GM18858 (cell line): ENCODE measurements at regions not wholly inside any gene's neighbourhood (a gene's known extent, or its start where the extent isn't known, plus 50 kb on each side); places are given as distances from the start of the nearest gene placed in this dataset.
"Not testable (repeated sequence)": the region's sequence is repeated elsewhere in the genome, so short reads cannot be mapped to it uniquely, and the experiment has no call there.

ENCODE experiments used
- ATAC-seq: cut with Tn5 transposase; IDR thresholded peaks from one replicate; pipeline ENCODE4 v1.9.1; 2021; ENCODE audit not compliant: unreplicated experiment

- ATAC-seq: no peak
These were observed 1342.2 kb downstream of the BRD1 start for GRCh38 chr22:48485149-48486133.

DNA sequence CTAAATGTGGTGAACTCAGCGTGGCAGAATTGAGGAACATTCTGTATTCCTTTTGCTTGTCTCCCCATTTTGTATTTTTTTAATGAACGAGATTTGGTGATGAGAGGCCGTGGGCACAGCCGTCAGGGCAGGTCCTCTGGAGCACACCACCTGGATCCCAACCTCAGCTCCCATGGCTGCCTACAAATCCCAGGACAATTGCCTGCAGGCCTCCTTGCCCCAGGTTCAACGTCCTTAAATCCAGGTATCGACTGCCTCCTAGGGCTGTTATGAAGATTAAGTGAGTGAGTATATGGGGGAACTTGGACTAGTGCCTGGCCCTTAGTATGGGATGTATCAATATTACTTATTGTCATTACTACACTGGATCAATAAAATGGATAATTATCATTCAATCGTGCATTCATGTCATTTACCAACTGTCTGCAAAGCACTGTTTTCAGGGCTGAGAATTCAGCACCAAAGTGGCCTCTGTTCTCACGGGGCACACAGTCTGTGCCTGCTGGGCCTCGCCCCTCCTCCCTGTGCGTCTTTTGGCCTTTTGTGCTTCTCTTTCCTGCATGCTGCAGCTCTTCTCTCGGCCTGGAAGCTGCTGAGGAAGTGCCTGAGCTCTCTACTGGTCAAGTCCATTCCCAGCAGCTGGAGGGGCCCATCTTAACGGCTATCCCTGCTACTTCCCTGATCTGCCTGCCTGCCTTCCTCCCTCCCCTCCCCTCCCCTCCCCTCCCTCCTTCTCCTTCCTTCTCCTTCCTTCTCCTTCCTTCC, 1343.7 kb downstream of the BRD1 start:
- ATAC-seq: no peak

DNA sequence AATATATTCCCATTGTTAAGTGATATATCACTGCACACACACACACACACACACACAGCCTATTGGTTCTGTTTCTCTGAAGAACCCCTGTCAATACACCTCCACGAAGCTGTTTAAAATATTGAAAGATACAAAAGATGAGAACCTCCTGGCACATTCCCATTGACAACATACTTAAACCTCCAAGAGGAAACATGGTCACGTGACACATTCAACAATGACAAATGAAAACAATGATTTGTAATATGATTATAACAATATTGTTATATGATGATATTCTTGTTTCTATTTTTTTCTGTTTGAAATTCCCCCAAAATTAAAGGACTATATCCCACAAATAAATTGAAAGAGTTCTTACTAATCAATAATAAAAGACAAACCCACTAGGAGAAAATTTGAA, 1344.9 kb downstream of the BRD1 start:
- ATAC-seq: no peak

DNA sequence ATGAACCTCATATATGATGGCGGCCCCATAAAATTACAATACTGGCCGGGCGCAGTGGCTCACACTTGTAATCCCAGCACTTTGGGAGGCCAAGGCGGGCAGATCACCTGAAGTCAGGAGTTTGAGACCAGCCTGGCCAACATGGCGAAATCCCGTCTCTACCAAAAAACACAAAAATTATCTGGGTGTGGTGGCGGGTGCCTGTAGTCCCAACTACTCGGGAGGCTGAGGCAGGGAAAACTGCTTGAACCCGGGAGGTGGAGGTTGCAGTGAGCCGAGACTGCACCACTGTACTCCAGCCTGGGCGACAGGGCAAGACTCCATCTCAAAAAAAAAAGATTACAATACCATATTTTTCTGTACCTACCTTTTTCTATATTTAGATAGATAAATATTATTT, 1345.5 kb downstream of the BRD1 start:
- ATAC-seq: not testable (repeated sequence)

GRCh38 chr22:48481748-48482147, 1345.9 kb downstream of the BRD1 start:
- no peak for ATAC-seq

DNA sequence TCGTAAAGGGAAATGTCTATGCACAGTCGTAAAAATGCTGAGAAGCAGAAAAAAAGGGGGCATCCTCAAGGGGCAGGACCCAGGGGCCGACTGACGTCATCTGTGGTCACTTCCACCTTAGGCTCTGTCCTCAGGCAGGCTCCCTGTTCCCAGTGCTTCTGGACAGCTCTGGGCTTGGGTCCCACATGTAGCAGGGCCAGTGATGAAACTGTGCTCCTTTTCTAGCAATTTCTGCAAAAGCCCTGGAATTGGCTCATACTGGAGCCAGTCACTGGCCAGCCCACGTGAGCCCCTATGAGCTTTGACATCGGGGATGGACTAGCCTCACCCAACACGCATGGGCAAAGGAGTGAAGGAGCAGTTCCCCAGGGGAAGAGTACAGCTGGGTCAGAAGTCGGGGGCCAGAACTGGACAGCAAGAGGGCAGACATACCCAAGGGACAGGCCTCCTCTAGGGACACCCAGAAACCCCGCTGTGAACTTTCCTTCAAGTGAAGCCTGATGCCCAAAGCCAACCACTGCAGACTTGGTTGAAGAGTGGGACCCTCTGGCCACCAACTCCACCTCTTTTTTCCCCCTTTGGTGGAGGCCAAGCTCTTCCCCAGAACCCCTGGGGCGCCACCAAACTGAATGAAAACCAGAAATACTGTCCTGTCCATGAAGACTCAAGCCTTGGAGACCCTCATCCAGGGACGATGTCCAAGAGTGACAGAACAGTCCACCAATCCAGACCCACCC, 1349.0 kb downstream of the BRD1 start:
- ATAC-seq: no peak

- ATAC-seq: no peak
These were observed 1349.5 kb downstream of the BRD1 start for GRCh38 chr22:48478124-48478523.

DNA sequence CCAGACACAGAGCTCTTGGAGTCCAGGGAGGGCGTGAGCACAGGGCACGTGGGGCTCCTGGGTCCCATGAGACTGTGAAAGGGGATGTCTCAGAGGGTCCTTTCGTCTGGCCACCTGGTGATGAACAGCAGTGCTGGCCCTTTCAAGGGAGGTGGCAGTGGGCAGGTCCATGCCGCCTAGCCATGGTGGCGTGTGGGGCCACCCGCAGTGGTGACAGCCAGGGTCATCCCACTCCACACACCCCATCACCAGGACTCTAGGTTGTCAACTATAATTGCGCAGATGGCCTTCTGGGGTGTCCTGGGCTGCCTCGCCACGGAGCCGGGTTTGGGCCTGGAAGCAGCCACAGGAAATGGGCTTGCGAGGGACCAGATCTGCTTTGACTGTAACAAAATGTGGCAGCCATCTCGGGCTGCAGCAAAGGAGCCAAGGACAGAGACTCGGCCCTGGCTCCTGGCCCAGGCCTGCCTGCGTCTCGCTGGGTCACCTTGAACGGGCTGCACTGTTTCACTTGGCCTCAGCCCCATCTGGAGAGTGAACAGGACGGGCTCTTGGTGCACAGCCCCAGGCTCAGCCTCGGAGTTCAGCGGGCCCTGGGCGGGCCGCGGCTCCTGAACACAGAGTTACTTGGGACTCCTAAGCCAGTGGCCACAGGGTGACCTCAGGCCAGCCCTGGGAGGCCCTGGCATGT, 1350.5 kb downstream of the BRD1 start:
- ATAC-seq: no peak

DNA sequence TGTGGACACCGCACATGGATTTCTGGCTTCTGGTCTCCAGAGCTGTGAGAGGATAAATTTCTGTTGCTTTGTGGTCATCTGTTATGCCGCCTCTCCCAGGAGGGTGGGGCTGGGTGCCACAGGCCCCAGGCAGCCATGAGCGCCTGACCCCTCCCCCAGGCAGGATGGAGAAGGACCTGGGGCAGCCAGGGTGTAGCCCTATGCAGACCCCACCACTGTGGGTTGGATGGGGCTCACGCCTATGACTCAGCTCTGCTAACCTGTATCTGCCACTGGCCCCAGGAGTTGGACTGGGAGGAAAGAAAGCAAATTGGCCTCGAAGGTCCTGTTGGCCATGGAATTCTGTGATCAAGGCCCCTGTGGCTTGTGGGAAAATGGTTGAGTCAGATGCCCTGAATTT, 1351.1 kb downstream of the BRD1 start:
- no peak for ATAC-seq

GRCh38 chr22:48475661-48476345, 1351.9 kb downstream of the BRD1 start:
- no peak for ATAC-seq

DNA sequence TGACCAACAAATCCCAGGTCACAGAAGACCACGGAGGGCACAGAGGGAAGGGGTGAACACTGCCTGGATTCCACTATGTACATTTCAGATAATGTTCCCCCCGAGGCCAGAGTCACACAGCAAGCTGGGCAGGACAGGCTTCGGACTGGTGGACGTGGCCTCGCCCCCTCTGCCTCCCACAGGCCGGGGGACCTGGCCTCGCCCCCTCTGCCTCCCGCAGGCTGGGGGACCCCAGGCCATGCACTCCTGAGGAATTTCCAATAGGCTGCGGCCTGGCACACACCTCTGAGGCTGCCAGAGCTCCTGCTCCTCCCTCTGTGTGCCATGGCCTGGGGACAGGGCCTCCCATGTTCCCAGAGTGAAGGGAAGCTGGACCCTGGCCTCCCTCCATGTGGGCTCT, 1352.8 kb downstream of the BRD1 start:
- ATAC-seq: no peak

DNA sequence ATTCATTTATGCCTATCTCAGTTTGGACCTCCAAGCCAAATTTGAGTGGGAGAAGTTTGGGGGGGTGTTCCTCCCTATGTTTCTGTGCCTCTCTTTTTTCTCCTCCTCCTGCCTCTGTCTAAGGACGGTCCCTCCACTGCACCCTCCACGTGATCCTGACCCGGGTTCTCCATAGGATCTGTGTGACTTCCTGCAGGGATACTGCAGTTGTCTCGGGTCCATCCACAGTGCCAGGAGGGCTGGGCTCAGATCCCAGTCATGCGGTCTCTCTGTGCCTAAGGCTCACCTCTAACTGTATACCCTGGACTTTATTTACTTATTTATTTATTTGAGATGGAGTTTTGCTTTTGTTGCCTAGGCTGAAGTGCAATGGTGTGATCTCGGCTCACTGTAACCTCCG, 1354.5 kb downstream of the BRD1 start:
- no peak for ATAC-seq

- ATAC-seq: no peak
These were observed 1363.4 kb downstream of the BRD1 start for GRCh38 chr22:48464246-48464645.

- no peak for ATAC-seq
These were observed 1367.5 kb downstream of the BRD1 start for GRCh38 chr22:48459859-48460823.

GRCh38 chr22:48459259-48459658, 1368.4 kb downstream of the BRD1 start:
- no peak for ATAC-seq

DNA sequence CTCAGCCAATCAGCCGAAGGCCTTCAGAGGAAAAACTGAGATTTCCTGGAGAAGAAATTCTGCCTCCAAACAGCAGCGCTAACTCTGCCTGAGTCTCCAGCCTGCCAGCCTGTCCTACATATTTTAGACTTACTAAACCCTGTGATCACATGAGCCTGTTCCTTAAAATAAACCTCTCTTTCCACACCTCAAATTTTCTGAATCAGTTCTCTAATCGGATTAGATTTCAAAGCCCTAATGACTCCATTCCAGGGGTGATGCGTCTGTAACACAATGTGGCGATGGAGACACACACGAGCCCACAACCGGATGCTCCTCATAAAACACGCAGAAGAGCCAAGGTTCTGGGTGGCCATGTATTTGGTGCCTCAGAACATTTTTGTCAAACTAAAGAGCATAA, 1371.2 kb downstream of the BRD1 start:
- ATAC-seq: no peak

GRCh38 chr22:48453751-48454485, 1373.8 kb downstream of the BRD1 start:
- ATAC-seq: no peak

GRCh38 chr22:48453171-48453570, 1374.5 kb downstream of the BRD1 start:
- no peak for ATAC-seq
